K562 (cell line): ENCODE measurements at regions not wholly inside any gene's neighbourhood (a gene's known extent, or its start where the extent isn't known, plus 50 kb on each side); places are given as distances from the start of the nearest gene placed in this dataset.

Experiments
- ATAC-seq: fragments of 200-7000 bp; cut with Tn5 transposase; 3 replicates; pipeline ENCODE4 v1.9.1; 2020; ENCODE audit warnings: moderate library complexity
- BruUV-seq: library from RNA; stranded (reverse); fragments of 400-500 nt; replicated peaks from 2 replicates; lab custom pipeline; 2021; lab: Mats Ljungman, UMichigan
- CTCF ChIA-PET: fragments of 300-600 bp; formaldehyde crosslinking; extraction: SDS; loops from one replicate; lab custom pipeline; 2021; ENCODE audit warnings: low intra/inter-chr PET ratio; lab: Yijun Ruan, JAX
- POLR2A ChIA-PET: fragments of 300-600, 350-650 bp; sonication (Branson Sonifier 250); formaldehyde crosslinking; extraction: SDS; loops from one replicate; lab custom pipeline; 2021; ENCODE audit warnings: antibody characterized with exemption, inconsistent platforms; lab: Yijun Ruan, JAX
- DNase-seq, 4 experiments: peaks; one replicate each; pipeline versions ENCODE4 v3.0.0 to v3.0.0-alpha.2; 2011 to 2018; ENCODE audit warnings: low spot score in 3 of 4, mixed read lengths in 3 of 4; ENCODE audit errors: extremely low read depth in 1 of 4
- FAIRE-seq: peaks from 2 replicates; lab custom pipeline; 2011; peaks lifted over from hg19 to GRCh38; lab: Jason Lieb, UNC
- H2AFZ ChIP-seq: 2 replicates; pipeline ENCODE4 v1.6.0; 2011; ENCODE audit warnings: low read depth, low read length, control low read depth, inconsistent platforms
- H3K27ac ChIP-seq: fragments of 200-600 bp; 3 replicates; pipeline ENCODE4 v1.8.0; 2011; ENCODE audit warnings: low read depth, mild to moderate bottlenecking, control low read depth, inconsistent platforms, low read length, moderate library complexity, mixed read lengths; ENCODE audit errors: extremely low read depth
- H3K27me3 ChIP-seq, 2 experiments: fragments of 300-600 bp in 1 of 2; 2 replicates in 1 of 2; 3 replicates in 1 of 2; pipeline versions ENCODE4 v1.6.0 to v1.8.0; 2011; ENCODE audit warnings: inconsistent platforms in 2 of 2, low read length in 2 of 2, mild to moderate bottlenecking in 1 of 2, mixed read lengths in 1 of 2, moderate library complexity in 1 of 2; ENCODE audit not compliant: control insufficient read depth in 2 of 2, insufficient read depth in 2 of 2
- H3K36me3 ChIP-seq: fragments of 300-600 bp; 3 replicates; pipeline ENCODE4 v1.8.0; 2011; ENCODE audit warnings: mild to moderate bottlenecking, low read length, inconsistent platforms; ENCODE audit not compliant: control insufficient read depth, insufficient read depth
- H3K4me1 ChIP-seq, 2 experiments: fragments of 200-600 bp in 1 of 2; replicated peaks in 1 of 2; 2 replicates in 1 of 2; 3 replicates in 1 of 2; pipeline versions ENCODE4 v1.5.1 to v1.8.0; 2011; ENCODE audit warnings: inconsistent platforms in 2 of 2, low read length in 2 of 2, mild to moderate bottlenecking in 1 of 2, mixed read lengths in 1 of 2, moderate library complexity in 1 of 2; ENCODE audit not compliant: control insufficient read depth in 2 of 2, insufficient read depth in 2 of 2
- H3K4me2 ChIP-seq: 2 replicates; pipeline ENCODE4 v1.6.1; 2011; ENCODE audit warnings: low read length, control low read depth, inconsistent platforms, mixed read lengths; ENCODE audit not compliant: insufficient read depth
- H3K4me3 ChIP-seq: fragments of 200-600 bp; sonication (generic), shearing (Covaris generic); 2 replicates; pipeline ENCODE4 v1.5.1; 2016; ENCODE audit warnings: control low read depth, inconsistent platforms
- H3K79me2 ChIP-seq: fragments of 200-600 bp; 3 replicates; pipeline ENCODE4 v1.8.0; 2011; ENCODE audit warnings: low read length, inconsistent platforms; ENCODE audit not compliant: control insufficient read depth, insufficient read depth
- H3K9ac ChIP-seq, 2 experiments: 2 replicates each; pipeline versions ENCODE4 v1.6.0 to v1.6.1; 2011; ENCODE audit warnings: low read depth in 2 of 2, low read length in 2 of 2, control low read depth in 1 of 2, inconsistent platforms in 1 of 2, mild to moderate bottlenecking in 1 of 2, mixed read lengths in 1 of 2; ENCODE audit not compliant: insufficient read depth in 1 of 2
- H3K9me1 ChIP-seq: one replicate; pipeline ENCODE4 v1.6.0; 2011; ENCODE audit warnings: inconsistent platforms, mild to moderate bottlenecking, low read length, moderate library complexity; ENCODE audit not compliant: control insufficient read depth, insufficient read depth
- H3K9me3 ChIP-seq: replicated peaks from 2 replicates; pipeline ENCODE4 v1.5.1; 2011; ENCODE audit warnings: low read depth, low read length, inconsistent platforms; ENCODE audit not compliant: control insufficient read depth, insufficient read depth
- H4K20me1 ChIP-seq: replicated peaks from 2 replicates; pipeline ENCODE4 v1.6.1; 2011; ENCODE audit warnings: low read length, inconsistent platforms, mixed read lengths; ENCODE audit not compliant: control insufficient read depth, insufficient read depth
- ELF2 ChIP-seq: fragments of 250-450 bp; sonication (Bioruptor Pico); IDR thresholded peaks from 2 replicates; pipeline ENCODE4 v1.5.0; 2021; ENCODE audit warnings: mild to moderate bottlenecking
- JUND ChIP-seq, 2 experiments: IDR thresholded peaks; 2 replicates in 1 of 2; 3 replicates in 1 of 2; pipeline ENCODE4 v1.6.1; 2011; ENCODE audit warnings: borderline replicate concordance in 2 of 2, low read depth in 2 of 2, low read length in 2 of 2, improper control_type of control experiment in 1 of 2, missing biosample characterization in 1 of 2, missing genetic modification characterization in 1 of 2, missing genetic modification reagents in 1 of 2
- LARP7 ChIP-seq: fragments of 450-650 bp; IDR thresholded peaks from 2 replicates; pipeline ENCODE4 v1.6.1; 2016
- NCOA4 ChIP-seq: fragments of 450-650 bp; IDR thresholded peaks from 2 replicates; pipeline ENCODE4 v1.6.1; 2018; ENCODE audit warnings: mild to moderate bottlenecking; ENCODE audit not compliant: partially characterized antibody
- PHB2 ChIP-seq: fragments of 450-650 bp; IDR thresholded peaks from 2 replicates; pipeline ENCODE4 v1.6.1; 2017; ENCODE audit warnings: low read depth
- POLR3A ChIP-seq: IDR thresholded peaks from 2 replicates; pipeline ENCODE4 v1.6.1; 2011; ENCODE audit warnings: borderline replicate concordance, mild to moderate bottlenecking, moderate library complexity; ENCODE audit not compliant: insufficient read length, insufficient read depth; ENCODE audit errors: extremely low read depth
- RBM39 ChIP-seq: fragments of 200-400 bp; formaldehyde crosslinking; optimal IDR thresholded peaks from 2 replicates; pipeline ENCODE3; 2018; ENCODE audit warnings: low read depth, low read length
- SP1 ChIP-seq: sonication (generic); formaldehyde crosslinking; IDR thresholded peaks from 2 replicates; pipeline ENCODE4 v1.8.1; 2022; ENCODE audit warnings: mild to moderate bottlenecking, missing genetic modification reagents
- ZNF232 ChIP-seq: sonication (generic); formaldehyde crosslinking; IDR thresholded peaks from 2 replicates; pipeline ENCODE4 v1.8.0; 2022; ENCODE audit warnings: mild to moderate bottlenecking, missing genetic modification reagents
- ZNF696 ChIP-seq: fragments of 250-450 bp; sonication (Bioruptor Pico); conservative IDR thresholded peaks from 2 replicates; pipeline ENCODE4 v1.4.0; 2020; ENCODE audit warnings: mild to moderate bottlenecking, moderate library complexity
- WGBS: fragments of 100-300 bp; shearing (Covaris generic); methylation state at CpG from one replicate; pipeline ENCODE4 v1.1.6; 2016; ENCODE audit warnings: low coverage, mixed read lengths; ENCODE audit not compliant: insufficient coverage; ENCODE audit errors: missing lambda C conversion rate; 5-methylcytosine and 5-hydroxymethylcytosine counted together
- in situ Hi-C: fragments of 300-500 bp; cut with MboI; formaldehyde crosslinking; loops from 4 replicates; pipeline ENCODE4 v1.15.0; 2018; ENCODE audit warnings: inconsistent platforms, mixed read lengths
- intact Hi-C: fragments of 100-400 bp; cut with micrococcal nuclease; formaldehyde crosslinking; loops from 2 replicates; pipeline ENCODE4 v1.14.2; 2022
- TF ChIP-seq, protein P1 (sequence below): fragments of 450-650 bp; IDR thresholded peaks from 2 replicates; pipeline ENCODE4 v1.6.1; 2016; ENCODE audit warnings: mild to moderate bottlenecking, moderate library complexity

DNA sequence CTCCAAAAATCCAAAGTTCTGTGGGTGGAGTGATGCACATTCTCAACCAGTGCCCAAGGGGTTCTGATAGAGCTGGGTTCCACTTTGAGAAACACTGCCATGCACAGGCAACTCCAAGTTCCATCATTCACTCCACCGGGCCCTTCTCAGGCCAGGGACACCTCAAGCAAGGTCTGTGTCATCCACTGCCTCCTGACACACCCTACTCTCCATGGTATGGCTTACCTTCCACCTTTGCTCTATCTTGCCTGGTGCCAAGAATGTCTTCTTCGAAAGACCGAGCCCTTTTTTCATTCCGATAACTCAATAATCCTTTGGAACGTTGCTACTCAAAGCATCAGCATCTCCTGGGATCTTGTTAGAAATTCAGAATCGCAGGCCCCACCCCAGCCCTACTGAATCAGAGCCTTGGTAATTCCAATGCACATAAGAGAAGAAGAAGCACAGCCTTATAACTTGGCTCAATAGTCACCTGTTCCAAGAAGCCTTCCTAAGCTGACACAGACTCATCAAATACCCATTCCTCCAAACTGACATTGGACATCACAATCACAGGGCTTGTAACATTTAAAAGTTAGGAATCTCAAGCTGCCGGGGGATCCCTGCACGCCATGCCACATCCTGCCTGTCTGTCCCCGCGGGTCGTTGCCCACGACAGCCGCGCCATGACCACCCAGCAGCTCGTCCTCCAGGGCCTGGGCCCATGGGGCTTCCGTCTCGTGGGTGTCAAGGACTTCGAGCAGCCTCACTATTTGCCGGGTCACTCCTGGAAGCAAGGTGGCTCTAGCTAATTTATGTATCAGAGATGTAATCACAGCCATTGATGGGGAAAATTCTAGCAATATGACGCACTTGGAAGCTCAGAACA lies 66.4 kb downstream of the VCPKMT start:
- Histone ChIP-seq H3K9ac (no peak overlapping the region), H3K4me2 (no peak overlapping the region), H3K9me1 (no peaks in the 10 kb centered on the region), H3K4me3 (no peak overlapping the region), H3K36me3 (no peaks in the 10 kb centered on the region), H3K4me1 (peaks cover 4% of the 10 kb centered on the region in 2 experiments; a peak in 4 of 5 replicates), H2AFZ (no peak overlapping the region), H3K79me2 (no peaks in the 10 kb centered on the region), H4K20me1 (no peaks in the 10 kb centered on the region), H3K9me3 (no peaks in the 10 kb centered on the region), H3K27ac (no peak overlapping the region), H3K27me3 (no peaks in the 10 kb centered on the region)
- ATAC-seq = no peak
- in situ Hi-C loops (no loop called here), intact Hi-C loops (no loop called here)
- POLR2A ChIA-PET = interaction anchor here (0.9 kb wide), 1 partner anchor 12 kb away, joined by 3 read pairs; no protein-coding TSS in a partner anchor
- no TSS peak for BruUV-seq
- CTCF ChIA-PET = no interaction called here
- 61% methylated on average over 17 of the region's 20 CpGs for WGBS
- FAIRE-seq = no peak
- no peak for DNase-seq
- TF ChIP-seq ZNF232 (CRISPR knock-in tag) = no peak
- no peak for TF ChIP-seq NCOA4
- no peak for TF ChIP-seq ZNF696
- TF ChIP-seq JUND (IDR thresholded peaks at IDR 0.05; ENCODE audit: borderline replicate concordance, low read depth, low read length) = no peak
- TF ChIP-seq JUND (tag; IDR thresholded peaks at IDR 0.05; ENCODE audit: borderline replicate concordance, low read depth, low read length) = no peak
- TF ChIP-seq POLR3A = no peak
- no peak for TF ChIP-seq LARP7
- no peak for TF ChIP-seq SP1 (CRISPR knock-in tag)
- TF ChIP-seq, protein P1, sequence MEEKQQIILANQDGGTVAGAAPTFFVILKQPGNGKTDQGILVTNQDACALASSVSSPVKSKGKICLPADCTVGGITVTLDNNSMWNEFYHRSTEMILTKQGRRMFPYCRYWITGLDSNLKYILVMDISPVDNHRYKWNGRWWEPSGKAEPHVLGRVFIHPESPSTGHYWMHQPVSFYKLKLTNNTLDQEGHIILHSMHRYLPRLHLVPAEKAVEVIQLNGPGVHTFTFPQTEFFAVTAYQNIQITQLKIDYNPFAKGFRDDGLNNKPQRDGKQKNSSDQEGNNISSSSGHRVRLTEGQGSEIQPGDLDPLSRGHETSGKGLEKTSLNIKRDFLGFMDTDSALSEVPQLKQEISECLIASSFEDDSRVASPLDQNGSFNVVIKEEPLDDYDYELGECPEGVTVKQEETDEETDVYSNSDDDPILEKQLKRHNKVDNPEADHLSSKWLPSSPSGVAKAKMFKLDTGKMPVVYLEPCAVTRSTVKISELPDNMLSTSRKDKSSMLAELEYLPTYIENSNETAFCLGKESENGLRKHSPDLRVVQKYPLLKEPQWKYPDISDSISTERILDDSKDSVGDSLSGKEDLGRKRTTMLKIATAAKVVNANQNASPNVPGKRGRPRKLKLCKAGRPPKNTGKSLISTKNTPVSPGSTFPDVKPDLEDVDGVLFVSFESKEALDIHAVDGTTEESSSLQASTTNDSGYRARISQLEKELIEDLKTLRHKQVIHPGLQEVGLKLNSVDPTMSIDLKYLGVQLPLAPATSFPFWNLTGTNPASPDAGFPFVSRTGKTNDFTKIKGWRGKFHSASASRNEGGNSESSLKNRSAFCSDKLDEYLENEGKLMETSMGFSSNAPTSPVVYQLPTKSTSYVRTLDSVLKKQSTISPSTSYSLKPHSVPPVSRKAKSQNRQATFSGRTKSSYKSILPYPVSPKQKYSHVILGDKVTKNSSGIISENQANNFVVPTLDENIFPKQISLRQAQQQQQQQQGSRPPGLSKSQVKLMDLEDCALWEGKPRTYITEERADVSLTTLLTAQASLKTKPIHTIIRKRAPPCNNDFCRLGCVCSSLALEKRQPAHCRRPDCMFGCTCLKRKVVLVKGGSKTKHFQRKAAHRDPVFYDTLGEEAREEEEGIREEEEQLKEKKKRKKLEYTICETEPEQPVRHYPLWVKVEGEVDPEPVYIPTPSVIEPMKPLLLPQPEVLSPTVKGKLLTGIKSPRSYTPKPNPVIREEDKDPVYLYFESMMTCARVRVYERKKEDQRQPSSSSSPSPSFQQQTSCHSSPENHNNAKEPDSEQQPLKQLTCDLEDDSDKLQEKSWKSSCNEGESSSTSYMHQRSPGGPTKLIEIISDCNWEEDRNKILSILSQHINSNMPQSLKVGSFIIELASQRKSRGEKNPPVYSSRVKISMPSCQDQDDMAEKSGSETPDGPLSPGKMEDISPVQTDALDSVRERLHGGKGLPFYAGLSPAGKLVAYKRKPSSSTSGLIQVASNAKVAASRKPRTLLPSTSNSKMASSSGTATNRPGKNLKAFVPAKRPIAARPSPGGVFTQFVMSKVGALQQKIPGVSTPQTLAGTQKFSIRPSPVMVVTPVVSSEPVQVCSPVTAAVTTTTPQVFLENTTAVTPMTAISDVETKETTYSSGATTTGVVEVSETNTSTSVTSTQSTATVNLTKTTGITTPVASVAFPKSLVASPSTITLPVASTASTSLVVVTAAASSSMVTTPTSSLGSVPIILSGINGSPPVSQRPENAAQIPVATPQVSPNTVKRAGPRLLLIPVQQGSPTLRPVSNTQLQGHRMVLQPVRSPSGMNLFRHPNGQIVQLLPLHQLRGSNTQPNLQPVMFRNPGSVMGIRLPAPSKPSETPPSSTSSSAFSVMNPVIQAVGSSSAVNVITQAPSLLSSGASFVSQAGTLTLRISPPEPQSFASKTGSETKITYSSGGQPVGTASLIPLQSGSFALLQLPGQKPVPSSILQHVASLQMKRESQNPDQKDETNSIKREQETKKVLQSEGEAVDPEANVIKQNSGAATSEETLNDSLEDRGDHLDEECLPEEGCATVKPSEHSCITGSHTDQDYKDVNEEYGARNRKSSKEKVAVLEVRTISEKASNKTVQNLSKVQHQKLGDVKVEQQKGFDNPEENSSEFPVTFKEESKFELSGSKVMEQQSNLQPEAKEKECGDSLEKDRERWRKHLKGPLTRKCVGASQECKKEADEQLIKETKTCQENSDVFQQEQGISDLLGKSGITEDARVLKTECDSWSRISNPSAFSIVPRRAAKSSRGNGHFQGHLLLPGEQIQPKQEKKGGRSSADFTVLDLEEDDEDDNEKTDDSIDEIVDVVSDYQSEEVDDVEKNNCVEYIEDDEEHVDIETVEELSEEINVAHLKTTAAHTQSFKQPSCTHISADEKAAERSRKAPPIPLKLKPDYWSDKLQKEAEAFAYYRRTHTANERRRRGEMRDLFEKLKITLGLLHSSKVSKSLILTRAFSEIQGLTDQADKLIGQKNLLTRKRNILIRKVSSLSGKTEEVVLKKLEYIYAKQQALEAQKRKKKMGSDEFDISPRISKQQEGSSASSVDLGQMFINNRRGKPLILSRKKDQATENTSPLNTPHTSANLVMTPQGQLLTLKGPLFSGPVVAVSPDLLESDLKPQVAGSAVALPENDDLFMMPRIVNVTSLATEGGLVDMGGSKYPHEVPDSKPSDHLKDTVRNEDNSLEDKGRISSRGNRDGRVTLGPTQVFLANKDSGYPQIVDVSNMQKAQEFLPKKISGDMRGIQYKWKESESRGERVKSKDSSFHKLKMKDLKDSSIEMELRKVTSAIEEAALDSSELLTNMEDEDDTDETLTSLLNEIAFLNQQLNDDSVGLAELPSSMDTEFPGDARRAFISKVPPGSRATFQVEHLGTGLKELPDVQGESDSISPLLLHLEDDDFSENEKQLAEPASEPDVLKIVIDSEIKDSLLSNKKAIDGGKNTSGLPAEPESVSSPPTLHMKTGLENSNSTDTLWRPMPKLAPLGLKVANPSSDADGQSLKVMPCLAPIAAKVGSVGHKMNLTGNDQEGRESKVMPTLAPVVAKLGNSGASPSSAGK = no peak
- TF ChIP-seq PHB2 = no peak
- TF ChIP-seq RBM39 = no peak
- TF ChIP-seq ELF2 (CRISPR knock-in tag) = no peak
